Esophagus squamous epithelium (tissue), 4 donors: ENCODE measurements at regions not wholly inside any gene's neighbourhood (a gene's known extent, or its start where the extent isn't known, plus 50 kb on each side); places are given as distances from the start of the nearest gene placed in this dataset.

Experiments
- POLR2A ChIP-seq, 4 donors: fragments of 450-650 bp; IDR thresholded peaks; one replicate each; pipeline ENCODE4 v1.6.1; 2017; ENCODE audit warnings: antibody characterized with exemption in 4 of 4, mild to moderate bottlenecking in 4 of 4, moderate library complexity in 3 of 4
- TF ChIP-seq, protein P1 (sequence below), 6 experiments: fragments of 450-650 bp in 4 of 6; fragments of 200-600 bp in 2 of 6; sonication (generic) in 2 of 6; IDR thresholded peaks; one replicate each; pipeline ENCODE4 v1.5.1; 2016 to 2019; ENCODE audit warnings: antibody characterized with exemption in 6 of 6, mild to moderate bottlenecking in 4 of 6, moderate library complexity in 4 of 6

DNA sequence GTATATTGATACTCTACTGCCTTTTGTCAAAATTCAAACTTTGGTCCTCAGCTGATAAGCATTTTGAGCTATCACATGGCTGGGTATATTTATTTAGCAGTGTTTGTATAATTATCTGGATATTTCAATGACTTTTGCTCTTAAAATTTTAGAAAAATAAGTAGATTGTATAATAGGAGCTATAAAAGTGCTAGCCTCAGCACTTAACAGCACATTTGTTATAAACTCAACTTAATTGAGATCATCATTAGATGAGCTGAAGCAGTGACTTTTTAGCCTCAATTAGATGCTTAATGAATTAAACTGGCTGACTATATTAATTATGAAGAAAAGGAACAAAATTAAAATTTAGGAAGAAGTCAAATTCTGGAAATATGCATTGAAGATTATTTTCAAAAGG is 429.9 kb downstream of the DYNC2H1 start:
- TF ChIP-seq, protein P1, sequence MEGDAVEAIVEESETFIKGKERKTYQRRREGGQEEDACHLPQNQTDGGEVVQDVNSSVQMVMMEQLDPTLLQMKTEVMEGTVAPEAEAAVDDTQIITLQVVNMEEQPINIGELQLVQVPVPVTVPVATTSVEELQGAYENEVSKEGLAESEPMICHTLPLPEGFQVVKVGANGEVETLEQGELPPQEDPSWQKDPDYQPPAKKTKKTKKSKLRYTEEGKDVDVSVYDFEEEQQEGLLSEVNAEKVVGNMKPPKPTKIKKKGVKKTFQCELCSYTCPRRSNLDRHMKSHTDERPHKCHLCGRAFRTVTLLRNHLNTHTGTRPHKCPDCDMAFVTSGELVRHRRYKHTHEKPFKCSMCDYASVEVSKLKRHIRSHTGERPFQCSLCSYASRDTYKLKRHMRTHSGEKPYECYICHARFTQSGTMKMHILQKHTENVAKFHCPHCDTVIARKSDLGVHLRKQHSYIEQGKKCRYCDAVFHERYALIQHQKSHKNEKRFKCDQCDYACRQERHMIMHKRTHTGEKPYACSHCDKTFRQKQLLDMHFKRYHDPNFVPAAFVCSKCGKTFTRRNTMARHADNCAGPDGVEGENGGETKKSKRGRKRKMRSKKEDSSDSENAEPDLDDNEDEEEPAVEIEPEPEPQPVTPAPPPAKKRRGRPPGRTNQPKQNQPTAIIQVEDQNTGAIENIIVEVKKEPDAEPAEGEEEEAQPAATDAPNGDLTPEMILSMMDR (IDR thresholded peaks at IDR 0.05) = no peak
- TF ChIP-seq POLR2A (IDR thresholded peaks at IDR 0.05) = no peak
